Panc1 (cell line): ENCODE measurements at regions not wholly inside any gene's neighbourhood (a gene's known extent, or its start where the extent isn't known, plus 50 kb on each side); places are given as distances from the start of the nearest gene placed in this dataset.
"Not testable (repeated sequence)": the region's sequence is repeated elsewhere in the genome, so short reads cannot be mapped to it uniquely, and the experiment has no call there.

Experiments
- ATAC-seq: fragments of 200-7000 bp; cut with Tn5 transposase; 2 replicates; pipeline ENCODE4 v1.9.1; 2020; ENCODE audit warnings: mild to moderate bottlenecking, moderate library complexity
- BruUV-seq: library from RNA; stranded (reverse); fragments of 400-500 nt; replicated peaks from 2 replicates; lab custom pipeline; 2021; lab: Mats Ljungman, UMichigan
- CTCF ChIA-PET: fragments of 300-600 bp; sonication (Branson Sonifier 250); formaldehyde crosslinking; loops from one replicate; lab custom pipeline; 2022; ENCODE audit warnings: antibody characterized with exemption; lab: Charles Lee
- POLR2A ChIA-PET: fragments of 300-600 bp; sonication (Branson Sonifier 250); formaldehyde crosslinking; loops from one replicate; lab custom pipeline; 2022; ENCODE audit warnings: antibody characterized with exemption; lab: Charles Lee
- DNase-seq: peaks from one replicate; pipeline ENCODE4 v3.0.0-alpha.2; 2010; ENCODE audit warnings: low read depth, low spot score
- H3K27ac ChIP-seq: 2 replicates; pipeline ENCODE4 v1.5.1; 2011; ENCODE audit warnings: mild to moderate bottlenecking, low read length, inconsistent platforms
- H3K27me3 ChIP-seq: fragments of 200-500 bp; sonication (Bioruptor generic); 2 replicates; pipeline ENCODE4 v1.6.0; 2014; ENCODE audit warnings: low read length, inconsistent platforms; ENCODE audit not compliant: control insufficient read depth, insufficient read depth
- H3K36me3 ChIP-seq: fragments of 200-500 bp; sonication (Bioruptor generic); 2 replicates; pipeline ENCODE4 v1.5.1; 2014; ENCODE audit warnings: inconsistent platforms, mild to moderate bottlenecking, low read length, moderate library complexity; ENCODE audit not compliant: control insufficient read depth, insufficient read depth
- H3K4me1 ChIP-seq: 2 replicates; pipeline ENCODE4 v1.5.1; 2011; ENCODE audit warnings: inconsistent platforms, mild to moderate bottlenecking, low read length, moderate library complexity; ENCODE audit not compliant: control insufficient read depth, insufficient read depth
- H3K4me3 ChIP-seq, 2 experiments: 2 replicates each; pipeline ENCODE4 v1.5.1; 2011 to 2012; ENCODE audit warnings: low read depth in 2 of 2, low read length in 2 of 2, mild to moderate bottlenecking in 2 of 2, inconsistent platforms in 1 of 2, moderate library complexity in 1 of 2
- H3K9me3 ChIP-seq: fragments of 200-500 bp; sonication (Bioruptor generic); 2 replicates; pipeline ENCODE4 v1.5.1; 2014; ENCODE audit warnings: low read depth, mild to moderate bottlenecking, inconsistent platforms, low read length, moderate library complexity; ENCODE audit not compliant: control insufficient read depth, insufficient read depth
- POLR2AphosphoS5 ChIP-seq: IDR thresholded peaks from 2 replicates; pipeline ENCODE4 v1.6.1; 2012; ENCODE audit warnings: mild to moderate bottlenecking, low read depth, low read length, moderate library complexity
- REST ChIP-seq, 2 experiments: IDR thresholded peaks; 2 replicates each; pipeline ENCODE4 v1.6.1; 2011 to 2012; ENCODE audit warnings: low read depth in 2 of 2, control low read depth in 1 of 2, low read length in 1 of 2, mild to moderate bottlenecking in 1 of 2, moderate library complexity in 1 of 2; ENCODE audit not compliant: insufficient read depth in 1 of 2
- SIN3A ChIP-seq: IDR thresholded peaks from 2 replicates; pipeline ENCODE4 v1.6.1; 2012; ENCODE audit warnings: low read depth, mild to moderate bottlenecking, low read length, moderate library complexity, borderline replicate concordance; ENCODE audit not compliant: insufficient read depth
- TCF7L2 ChIP-seq: IDR thresholded peaks from 2 replicates; pipeline ENCODE4 v1.6.1; 2011; ENCODE audit warnings: mild to moderate bottlenecking, low read depth, low read length, inconsistent platforms
- in situ Hi-C: cut with HindIII; loops from 2 replicates; pipeline ENCODE4 v1.10.0; 2016; ENCODE audit warnings: low sequenced_read_pairs, low pct_unique_long_range_greater_than_20kb
- intact Hi-C: fragments of 100-400 bp; cut with micrococcal nuclease; formaldehyde crosslinking; loops from one replicate; pipeline ENCODE4 v1.10.0; 2022; ENCODE audit not compliant: unreplicated experiment
- TF ChIP-seq, protein P1 (sequence below): fragments of 450-650 bp; IDR thresholded peaks from 2 replicates; pipeline ENCODE4 v1.5.1; 2017; ENCODE audit warnings: mild to moderate bottlenecking

- Histone ChIP-seq H3K36me3 (no peaks in the 10 kb centered on the region), H3K27ac (no peak overlapping the region), H3K27me3 (no peaks in the 10 kb centered on the region), H3K4me1 (no peaks in the 10 kb centered on the region), H3K9me3 (no peaks in the 10 kb centered on the region), H3K4me3 (no peak overlapping the region)
- TF ChIP-seq, protein P1, sequence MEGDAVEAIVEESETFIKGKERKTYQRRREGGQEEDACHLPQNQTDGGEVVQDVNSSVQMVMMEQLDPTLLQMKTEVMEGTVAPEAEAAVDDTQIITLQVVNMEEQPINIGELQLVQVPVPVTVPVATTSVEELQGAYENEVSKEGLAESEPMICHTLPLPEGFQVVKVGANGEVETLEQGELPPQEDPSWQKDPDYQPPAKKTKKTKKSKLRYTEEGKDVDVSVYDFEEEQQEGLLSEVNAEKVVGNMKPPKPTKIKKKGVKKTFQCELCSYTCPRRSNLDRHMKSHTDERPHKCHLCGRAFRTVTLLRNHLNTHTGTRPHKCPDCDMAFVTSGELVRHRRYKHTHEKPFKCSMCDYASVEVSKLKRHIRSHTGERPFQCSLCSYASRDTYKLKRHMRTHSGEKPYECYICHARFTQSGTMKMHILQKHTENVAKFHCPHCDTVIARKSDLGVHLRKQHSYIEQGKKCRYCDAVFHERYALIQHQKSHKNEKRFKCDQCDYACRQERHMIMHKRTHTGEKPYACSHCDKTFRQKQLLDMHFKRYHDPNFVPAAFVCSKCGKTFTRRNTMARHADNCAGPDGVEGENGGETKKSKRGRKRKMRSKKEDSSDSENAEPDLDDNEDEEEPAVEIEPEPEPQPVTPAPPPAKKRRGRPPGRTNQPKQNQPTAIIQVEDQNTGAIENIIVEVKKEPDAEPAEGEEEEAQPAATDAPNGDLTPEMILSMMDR, result no peak
- TF ChIP-seq SIN3A, result no peak
- no peak for TF ChIP-seq REST (IDR thresholded peaks at IDR 0.05; ENCODE audit: insufficient read depth in 1 of 2, low read depth in 2 of 2, low read length in 1 of 2)
- no peak for TF ChIP-seq POLR2AphosphoS5
- no peak for TF ChIP-seq TCF7L2
- ATAC-seq (no peak), DNase-seq (no peak)
- ChIA-PET POLR2A (no interaction called here), CTCF (no interaction called here)
- no TSS peak for BruUV-seq
- in situ Hi-C loops, result no loop called here
- intact Hi-C loops, result no loop called here
These were observed 107.9 kb upstream of the ZNF469 start for GRCh38 chr16:88274847-88275246.

DNA sequence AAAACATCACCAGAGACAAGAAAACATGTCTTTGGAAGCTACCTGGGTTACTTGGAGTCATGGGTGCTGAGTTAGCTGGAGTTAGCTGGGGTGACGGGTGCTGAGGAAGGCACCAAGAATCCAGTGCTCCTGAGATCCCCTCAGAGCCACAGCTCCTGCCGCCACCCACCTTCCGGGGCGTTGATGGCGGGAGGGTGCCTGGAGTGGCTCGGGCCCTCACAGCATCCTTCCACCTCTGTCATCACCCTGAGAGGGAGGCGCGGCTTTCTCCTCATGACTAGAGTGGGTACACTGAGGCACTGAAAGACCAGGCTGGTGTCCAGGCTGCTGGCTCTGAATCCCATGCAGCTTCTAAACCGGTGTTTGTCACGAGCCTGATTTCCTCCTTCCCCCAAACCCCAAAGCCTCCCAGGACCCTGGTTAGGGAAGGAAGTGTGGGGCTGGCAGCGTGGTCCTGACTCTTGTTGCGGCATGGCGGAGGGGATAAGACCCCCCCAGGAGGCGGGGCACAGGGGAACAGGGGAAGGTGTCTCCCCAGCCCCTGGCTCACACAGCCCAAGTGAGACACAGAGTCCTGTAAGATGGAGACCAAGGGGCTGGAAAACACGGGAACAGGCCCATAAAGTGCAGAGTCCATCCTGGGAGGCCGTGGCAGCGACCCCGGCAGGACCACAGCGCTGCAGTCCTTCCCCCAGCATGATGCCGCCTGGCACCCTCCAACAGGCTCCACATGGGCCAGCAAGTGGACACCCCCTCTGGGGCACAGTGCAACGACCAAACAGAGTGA lies 107.2 kb upstream of the ZNF469 start:
- in situ Hi-C loops, POLR2A ChIA-PET: not testable (repeated sequence)

DNA sequence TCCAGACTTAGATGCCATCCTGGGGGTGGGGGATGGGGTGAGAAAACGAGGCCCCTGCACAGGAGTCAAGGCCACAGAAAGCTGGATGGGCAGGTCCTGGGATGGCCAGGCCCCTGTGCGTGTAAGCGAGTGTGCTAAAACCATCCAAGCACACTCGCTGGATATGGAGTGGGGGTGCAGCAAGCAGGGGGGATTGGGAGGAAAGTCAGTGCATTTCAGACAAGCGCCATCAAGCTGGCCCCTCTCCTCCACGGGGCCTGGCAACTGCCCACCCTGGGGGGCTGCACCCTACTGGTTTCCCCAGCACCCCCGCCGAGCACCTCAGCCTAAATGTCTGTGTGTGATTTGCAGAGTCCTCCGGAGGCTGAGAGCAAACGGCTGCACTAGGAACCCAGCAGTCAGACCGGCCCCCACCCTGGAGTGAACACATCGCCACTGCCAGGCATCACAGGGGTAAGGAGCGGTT lies 106.6 kb upstream of the ZNF469 start:
- H3K4me3 ChIP-seq, POLR2A ChIA-PET, intact Hi-C loops, CTCF ChIA-PET, BruUV-seq, in situ Hi-C loops, H3K4me1 ChIP-seq, H3K27me3 ChIP-seq, H3K36me3 ChIP-seq, H3K27ac ChIP-seq, DNase-seq, H3K9me3 ChIP-seq: not testable (repeated sequence)
- 0 out of 2 replicates have a peak, but pooled peaks have one; percentile 38 for ATAC-seq

More for the DNA sequence above, 107.2 kb upstream of the ZNF469 start:
- H3K4me3 ChIP-seq, ATAC-seq, CTCF ChIA-PET, BruUV-seq, H3K9me3 ChIP-seq, H3K36me3 ChIP-seq, H3K27me3 ChIP-seq, H3K4me1 ChIP-seq, DNase-seq, intact Hi-C loops, H3K27ac ChIP-seq: not testable (repeated sequence)
